Right lung (tissue), 2 donors: ENCODE measurements at regions not wholly inside any gene's neighbourhood (a gene's known extent, or its start where the extent isn't known, plus 50 kb on each side); places are given as distances from the start of the nearest gene placed in this dataset.
A peak's percentile ranks its signal among the peaks of the same experiment; 100 is the strongest.

ENCODE experiments used
- DNase-seq, 2 donors: peaks; one replicate each; pipeline ENCODE4 v3.0.0-alpha.2; 2013

GRCh38 chr11:116506263-116506825, 266.4 kb downstream of the BUD13 start:
- DNase-seq, result no peak

GRCh38 chr11:116505298-116506262, 267.2 kb downstream of the BUD13 start:
- no peak for DNase-seq

- no peak for DNase-seq
Observed at GRCh38 chr11:116504541-116505297, 268.1 kb downstream of the BUD13 start.

DNA sequence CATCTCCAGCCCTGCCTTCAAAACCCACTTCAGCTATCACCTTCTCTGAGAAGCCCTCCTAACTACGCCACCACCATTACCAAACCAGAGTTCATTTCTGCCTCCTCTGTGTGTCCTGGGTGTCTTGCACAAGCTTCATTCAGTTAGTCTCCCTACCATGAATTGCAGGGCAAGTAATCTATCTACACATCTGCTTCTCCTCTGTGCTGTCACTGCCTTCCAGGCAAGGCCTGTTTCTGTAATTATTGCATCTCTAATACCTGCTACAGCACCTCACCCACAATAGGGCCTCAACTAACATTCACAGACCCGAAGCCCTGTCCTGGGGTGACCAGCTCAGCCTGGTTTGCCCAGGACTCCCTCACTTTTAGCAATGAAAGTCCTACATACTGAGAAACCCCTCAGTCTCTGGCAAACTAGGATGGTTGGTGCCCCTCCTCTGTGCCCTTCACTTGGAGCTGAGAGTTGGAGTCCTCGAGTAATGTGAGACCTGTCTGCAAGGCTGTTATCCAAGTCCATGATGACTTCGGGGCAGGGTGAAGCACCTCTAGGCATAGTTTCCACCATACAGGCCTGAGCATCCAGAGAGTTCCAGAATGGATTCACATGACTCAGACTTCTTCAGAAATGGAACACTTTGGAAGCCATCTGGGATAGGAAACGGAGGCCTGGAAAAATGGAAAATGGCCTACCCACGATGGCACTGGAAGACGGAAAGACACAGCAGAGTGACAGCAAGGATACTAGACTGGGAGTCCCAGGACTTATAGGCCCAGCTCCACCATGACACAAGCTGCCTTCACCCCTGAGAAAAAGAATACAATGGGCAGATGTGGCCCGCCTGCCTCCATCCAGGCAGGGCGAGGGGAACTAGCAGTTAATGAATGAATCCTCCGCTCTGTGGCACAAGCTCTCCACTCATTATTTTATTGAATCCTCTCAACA, 269.3 kb downstream of the BUD13 start:
- no peak for DNase-seq

DNA sequence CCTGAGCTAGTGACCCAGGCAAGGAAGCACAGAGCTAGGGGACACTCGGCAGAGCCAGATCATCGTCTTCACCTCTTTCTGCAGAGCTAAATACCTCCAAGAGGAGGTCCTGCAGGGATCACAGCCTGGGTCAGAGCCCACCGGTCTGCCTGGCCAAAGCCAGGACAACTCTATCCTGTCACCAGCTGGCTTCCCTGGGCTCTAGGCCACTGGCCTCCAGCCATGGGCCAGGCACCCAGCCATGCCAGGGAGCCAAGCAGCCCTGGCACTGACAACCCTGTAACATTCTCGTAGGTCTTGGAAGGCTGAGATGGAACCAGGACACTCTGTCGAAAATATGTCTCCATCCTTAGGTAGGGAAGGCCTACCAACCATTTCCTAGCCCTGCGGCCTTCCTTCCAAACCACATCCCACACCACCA, 270.1 kb downstream of the BUD13 start:
- DNase-seq, result no peak

- no peak for DNase-seq
Observed at GRCh38 chr11:116501728-116502127, 271.1 kb downstream of the BUD13 start.

- DNase-seq, result peak in 1 of 2 donors; percentile 6
Observed at GRCh38 chr11:116500947-116501602, 271.7 kb downstream of the BUD13 start.

GRCh38 chr11:116500026-116500946, 272.5 kb downstream of the BUD13 start:
- DNase-seq, result no peak

GRCh38 chr11:116499396-116500003, 273.3 kb downstream of the BUD13 start:
- peak; percentile 51 to 59 for DNase-seq

- no peak for DNase-seq
Observed at GRCh38 chr11:116498161-116498560, 274.6 kb downstream of the BUD13 start.

- DNase-seq, result no peak
Observed at GRCh38 chr11:116492600-116492999, 280.2 kb downstream of the BUD13 start.

- DNase-seq, result no peak
Observed at GRCh38 chr11:116488836-116489389, 283.9 kb downstream of the BUD13 start.

- no peak for DNase-seq
Observed at GRCh38 chr11:116485425-116485824, 287.4 kb downstream of the BUD13 start.

DNA sequence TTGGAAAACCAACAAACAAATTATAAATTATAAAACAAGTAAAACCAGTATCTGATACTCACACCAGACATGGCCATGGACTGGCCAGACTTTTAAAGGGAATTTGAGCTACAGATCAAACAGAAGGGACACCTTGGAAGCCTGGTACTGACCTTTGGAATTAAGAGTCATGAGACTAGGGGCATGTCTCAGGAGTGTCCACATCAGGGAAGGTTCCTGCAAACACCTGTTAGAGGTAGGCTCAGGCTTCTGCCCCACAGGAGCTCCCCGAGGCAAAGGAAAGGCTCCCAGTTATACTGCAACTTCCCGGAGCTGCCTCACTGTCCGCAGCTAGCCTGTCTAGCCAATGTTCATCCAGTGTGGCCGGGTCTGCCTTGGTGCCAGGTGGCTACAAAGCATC, 290.1 kb downstream of the BUD13 start:
- DNase-seq, result no peak

DNA sequence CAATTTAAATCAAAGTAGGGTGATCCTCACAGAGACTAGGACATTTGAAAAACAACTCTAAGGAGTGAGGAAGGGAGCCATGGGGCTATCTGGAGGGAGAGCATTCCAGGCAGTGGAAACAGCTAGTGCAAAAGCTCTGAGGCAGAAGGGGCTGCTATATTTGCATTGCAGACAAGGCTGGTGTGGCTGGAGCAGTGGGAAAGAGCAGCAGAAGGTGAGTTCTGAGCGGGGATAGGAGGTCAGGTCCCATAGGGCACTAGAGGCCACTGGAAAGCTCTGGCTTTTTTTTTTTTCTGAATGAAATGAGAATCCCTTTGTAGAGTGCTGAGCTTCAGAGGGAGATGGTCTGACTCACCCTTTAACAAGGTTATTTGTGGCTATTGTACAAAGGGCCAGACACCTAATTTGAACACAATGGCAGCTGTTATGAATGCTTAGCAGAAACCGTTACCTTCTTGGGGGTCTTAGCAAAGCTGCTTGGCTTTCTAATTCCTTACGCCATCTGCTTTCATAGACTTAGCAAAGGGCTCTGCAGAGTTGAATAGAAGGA, 291.6 kb downstream of the BUD13 start:
- DNase-seq, result no peak

- DNase-seq, result no peak
Observed at GRCh38 chr11:116478669-116479668, 293.8 kb downstream of the BUD13 start.

DNA sequence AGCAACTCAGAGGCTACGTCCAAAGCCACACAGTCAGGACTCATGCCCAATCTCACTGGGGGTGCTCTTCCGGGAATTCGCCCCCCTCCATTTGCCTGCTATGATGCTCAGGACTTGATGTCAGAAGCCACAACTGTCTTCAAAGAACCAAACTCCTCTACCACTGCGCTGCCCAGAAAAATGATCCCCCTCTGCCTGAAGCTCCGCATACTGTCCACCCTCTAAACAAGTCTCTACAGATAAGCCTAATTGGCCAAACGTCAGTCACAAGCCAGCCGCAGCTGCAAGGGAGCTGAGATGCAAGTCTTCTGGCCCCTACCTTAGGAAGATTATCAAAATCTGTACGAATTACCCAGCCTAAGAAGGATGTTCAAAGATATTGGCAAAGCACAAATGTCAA, 294.6 kb downstream of the BUD13 start:
- DNase-seq, result no peak
